Germinal center (tissue), 1 donor: ENCODE measurements at regions not wholly inside any gene's neighbourhood (a gene's known extent, or its start where the extent isn't known, plus 50 kb on each side); places are given as distances from the start of the nearest gene placed in this dataset.
"Not testable (repeated sequence)": the region's sequence is repeated elsewhere in the genome, so short reads cannot be mapped to it uniquely, and the experiment has no call there.

Experiments used
- DNase-seq: peaks from one replicate; pipeline ENCODE4 v3.0.0; 2012; ENCODE audit warnings: mixed read lengths, low spot score

GRCh38 chr5:152178350-152178699 is 226.8 kb downstream of the NMUR2 start:
- DNase-seq: no peak

- no peak for DNase-seq
Observed at GRCh38 chr5:152177626-152178349, 227.3 kb downstream of the NMUR2 start.

GRCh38 chr5:152171888-152172287 is 233.2 kb downstream of the NMUR2 start:
- no peak for DNase-seq

GRCh38 chr5:152170350-152170749 is 234.7 kb downstream of the NMUR2 start:
- DNase-seq: no peak

GRCh38 chr5:152164860-152165259 is 240.2 kb upstream of the GLRA1 start:
- DNase-seq: no peak

GRCh38 chr5:152159894-152160293 is 235.2 kb upstream of the GLRA1 start:
- not testable (repeated sequence) for DNase-seq

GRCh38 chr5:152154452-152154851 is 229.8 kb upstream of the GLRA1 start:
- not testable (repeated sequence) for DNase-seq

GRCh38 chr5:152151940-152152339 is 227.3 kb upstream of the GLRA1 start:
- no peak for DNase-seq

GRCh38 chr5:152151113-152151512 is 226.5 kb upstream of the GLRA1 start:
- no peak for DNase-seq

- DNase-seq: no peak
Observed at GRCh38 chr5:152147286-152147685, 222.6 kb upstream of the GLRA1 start.

GRCh38 chr5:152146566-152146965 is 221.9 kb upstream of the GLRA1 start:
- no peak for DNase-seq

GRCh38 chr5:152144556-152144955 is 219.9 kb upstream of the GLRA1 start:
- no peak for DNase-seq

- DNase-seq: no peak
Observed at GRCh38 chr5:152144030-152144429, 219.4 kb upstream of the GLRA1 start.

- peak; percentile 40 for DNase-seq
Observed at GRCh38 chr5:152142840-152143469, 218.3 kb upstream of the GLRA1 start.

GRCh38 chr5:152140347-152140746 is 215.7 kb upstream of the GLRA1 start:
- DNase-seq: no peak

- DNase-seq: no peak
Observed at GRCh38 chr5:152137063-152137462, 212.4 kb upstream of the GLRA1 start.

GRCh38 chr5:152136321-152136720 is 211.7 kb upstream of the GLRA1 start:
- DNase-seq: no peak

- no peak for DNase-seq
Observed at GRCh38 chr5:152135827-152136226, 211.2 kb upstream of the GLRA1 start.

GRCh38 chr5:152125661-152126205 is 201.1 kb upstream of the GLRA1 start:
- no peak for DNase-seq

GRCh38 chr5:152124409-152125041 is 199.9 kb upstream of the GLRA1 start:
- DNase-seq: no peak

GRCh38 chr5:152118676-152119470 is 194.2 kb upstream of the GLRA1 start:
- no peak for DNase-seq

- DNase-seq: no peak
Observed at GRCh38 chr5:152116934-152117333, 192.3 kb upstream of the GLRA1 start.
